HepG2 (cell line): ENCODE measurements at regions not wholly inside any gene's neighbourhood (a gene's known extent, or its start where the extent isn't known, plus 50 kb on each side); places are given as distances from the start of the nearest gene placed in this dataset.

Source experiments
- ATAC-seq: fragments of 200-7000 bp; cut with Tn5 transposase; 3 replicates; pipeline ENCODE4 v1.9.1; 2020; ENCODE audit warnings: mild to moderate bottlenecking, moderate library complexity
- BruUV-seq: library from RNA; stranded (reverse); fragments of 400-500 nt; replicated peaks from 2 replicates; lab custom pipeline; 2021; lab: Mats Ljungman, UMichigan
- CTCF ChIA-PET: fragments of 300-600 bp; formaldehyde crosslinking; extraction: SDS; loops from one replicate; lab custom pipeline; 2021; ENCODE audit warnings: low total read pairs, inconsistent platforms, low intra/inter-chr PET ratio; lab: Yijun Ruan, JAX
- POLR2A ChIA-PET: fragments of 350-600 bp; sonication (Branson Sonifier 250); formaldehyde crosslinking; loops from one replicate; lab custom pipeline; 2020; ENCODE audit warnings: antibody characterized with exemption, inconsistent platforms; lab: Yijun Ruan, JAX
- DNase-seq: peaks from one replicate; pipeline ENCODE4 v3.0.0-alpha.2; 2015; ENCODE audit warnings: low spot score
- FAIRE-seq: peaks from 3 replicates; lab custom pipeline; 2011; peaks lifted over from hg19 to GRCh38; lab: Jason Lieb, UNC
- H2AFZ ChIP-seq: one replicate; pipeline ENCODE4 v1.6.1; 2011; ENCODE audit warnings: low read length, inconsistent platforms
- H3K27ac ChIP-seq: fragments of 300-600 bp; 3 replicates; pipeline ENCODE4 v1.8.0; 2011; ENCODE audit warnings: mixed run types, mild to moderate bottlenecking, mixed read lengths, low read length, inconsistent platforms; ENCODE audit not compliant: insufficient read depth; ENCODE audit errors: extremely low read length
- H3K27me3 ChIP-seq, 2 experiments: fragments of 200-600 bp in 1 of 2; 2 replicates in 1 of 2; 3 replicates in 1 of 2; pipeline versions ENCODE4 v1.6.0 to v1.8.0; 2011; ENCODE audit warnings: low read length in 2 of 2, mild to moderate bottlenecking in 2 of 2, moderate library complexity in 2 of 2, inconsistent platforms in 1 of 2; ENCODE audit not compliant: insufficient read depth in 2 of 2, control insufficient read depth in 1 of 2
- H3K36me3 ChIP-seq, 2 experiments: fragments of 200-600 bp in 1 of 2; replicated peaks in 1 of 2; 2 replicates in 1 of 2; 3 replicates in 1 of 2; pipeline versions ENCODE4 v1.5.1 to v1.8.0; 2011; ENCODE audit warnings: low read length in 2 of 2, inconsistent platforms in 1 of 2; ENCODE audit not compliant: insufficient read depth in 2 of 2, control insufficient read depth in 1 of 2
- H3K4me1 ChIP-seq: 2 replicates; pipeline ENCODE4 v1.5.1; 2012; ENCODE audit warnings: low read length, inconsistent platforms; ENCODE audit not compliant: insufficient read depth
- H3K4me2 ChIP-seq: 2 replicates; pipeline ENCODE4 v1.6.0; 2011; ENCODE audit warnings: low read depth, low read length, inconsistent platforms
- H3K4me3 ChIP-seq, 3 experiments: fragments of 200-600 bp in 1 of 3; sonication (generic), shearing (Covaris generic) in 1 of 3; replicated peaks in 1 of 3; 2 replicates each; pipeline ENCODE4 v1.5.1; 2011 to 2016; ENCODE audit warnings: low read length in 3 of 3, inconsistent platforms in 2 of 3, low read depth in 2 of 3, mild to moderate bottlenecking in 2 of 3, control low read depth in 1 of 3, mixed read lengths in 1 of 3; ENCODE audit not compliant: insufficient read depth in 1 of 3
- H3K79me2 ChIP-seq: one replicate; pipeline ENCODE4 v1.6.1; 2011; ENCODE audit warnings: low read length, inconsistent platforms; ENCODE audit not compliant: insufficient read depth
- H3K9ac ChIP-seq: 2 replicates; pipeline ENCODE4 v1.6.0; 2011; ENCODE audit warnings: mild to moderate bottlenecking, low read depth, low read length, inconsistent platforms; ENCODE audit not compliant: insufficient read depth
- H3K9me3 ChIP-seq: 2 replicates; pipeline ENCODE4 v1.5.1; 2012; ENCODE audit warnings: mild to moderate bottlenecking, low read length
- H4K20me1 ChIP-seq: 2 replicates; pipeline ENCODE4 v1.6.0; 2011; ENCODE audit warnings: inconsistent platforms, mild to moderate bottlenecking, low read length, moderate library complexity; ENCODE audit not compliant: insufficient read depth
- ATF7-NPFF ChIP-seq: sonication (generic); formaldehyde crosslinking; IDR thresholded peaks from 2 replicates; pipeline ENCODE4 v1.8.1; 2023; ENCODE audit warnings: mild to moderate bottlenecking, low read depth, missing genetic modification reagents, moderate library complexity
- GATAD2A ChIP-seq: IDR thresholded peaks from 2 replicates; pipeline ENCODE4 v1.6.1; 2016
- IKZF1 ChIP-seq: fragments of 450-650 bp; IDR thresholded peaks from 2 replicates; pipeline ENCODE4 v1.7.1; 2016
- MAZ ChIP-seq, 2 experiments: sonication (generic) in 1 of 2; formaldehyde crosslinking in 1 of 2; IDR thresholded peaks; 2 replicates each; pipeline versions ENCODE4 v1.5.0 to v1.6.1; 2012 to 2020; ENCODE audit warnings: low read depth in 2 of 2, mild to moderate bottlenecking in 2 of 2, borderline replicate concordance in 1 of 2, improper control_type of control experiment in 1 of 2, low read length in 1 of 2, missing genetic modification reagents in 1 of 2, moderate library complexity in 1 of 2
- NFE2L1 ChIP-seq: sonication (generic); formaldehyde crosslinking; IDR thresholded peaks from 2 replicates; pipeline ENCODE4 v1.4.0; 2020; ENCODE audit warnings: missing genetic modification reagents, mild to moderate bottlenecking, borderline replicate concordance
- PLSCR1 ChIP-seq: sonication (generic); formaldehyde crosslinking; IDR thresholded peaks from 2 replicates; pipeline ENCODE4 v1.5.0; 2020; ENCODE audit warnings: missing genetic modification reagents, mild to moderate bottlenecking, borderline replicate concordance
- PRMT3 ChIP-seq: sonication (generic); formaldehyde crosslinking; IDR thresholded peaks from 2 replicates; pipeline ENCODE4 v1.8.1; 2022; ENCODE audit warnings: low read depth, mild to moderate bottlenecking, moderate library complexity, missing genetic modification reagents, borderline replicate concordance
- SNAPC2 ChIP-seq: sonication (generic); formaldehyde crosslinking; IDR thresholded peaks from 2 replicates; pipeline ENCODE4 v1.8.1; 2022; ENCODE audit warnings: mild to moderate bottlenecking, missing genetic modification reagents
- SP4 ChIP-seq: sonication (generic); formaldehyde crosslinking; IDR thresholded peaks from 2 replicates; pipeline ENCODE4 v1.8.1; 2023; ENCODE audit warnings: mild to moderate bottlenecking, missing genetic modification reagents
- TBP ChIP-seq: sonication (generic); formaldehyde crosslinking; IDR thresholded peaks from 2 replicates; pipeline ENCODE4 v1.5.0; 2020; ENCODE audit warnings: missing genetic modification reagents
- TFE3 ChIP-seq: IDR thresholded peaks from 2 replicates; pipeline ENCODE4 v1.6.1; 2016
- U2AF1 ChIP-seq: fragments of 200-400 bp; formaldehyde crosslinking; optimal IDR thresholded peaks from 2 replicates; pipeline ENCODE3; 2017; ENCODE audit warnings: mild to moderate bottlenecking, low read depth, low read length
- ZBTB46 ChIP-seq: sonication (generic); formaldehyde crosslinking; IDR thresholded peaks from 2 replicates; pipeline ENCODE4 v1.4.0; 2020; ENCODE audit warnings: mild to moderate bottlenecking, missing genetic modification reagents, borderline replicate concordance
- ZBTB7B ChIP-seq: sonication (generic); formaldehyde crosslinking; IDR thresholded peaks from 2 replicates; pipeline ENCODE4 v1.4.0; 2020; ENCODE audit warnings: missing genetic modification reagents
- ZC3H13 ChIP-seq: sonication (generic); formaldehyde crosslinking; IDR thresholded peaks from 2 replicates; pipeline ENCODE4 v1.8.1; 2023; ENCODE audit warnings: mild to moderate bottlenecking, missing genetic modification reagents, moderate library complexity
- ZFY ChIP-seq: sonication (generic); formaldehyde crosslinking; IDR thresholded peaks from 2 replicates; pipeline ENCODE4 v1.4.0; 2020; ENCODE audit warnings: missing genetic modification reagents
- ZKSCAN5 ChIP-seq: sonication (generic); formaldehyde crosslinking; IDR thresholded peaks from 2 replicates; pipeline ENCODE4 v1.5.1; 2020; ENCODE audit warnings: mild to moderate bottlenecking, missing genetic modification reagents
- ZNF17 ChIP-seq: sonication (generic); formaldehyde crosslinking; IDR thresholded peaks from 2 replicates; pipeline ENCODE4 v1.5.0; 2020; ENCODE audit warnings: mild to moderate bottlenecking, missing genetic modification reagents
- ZNF180 ChIP-seq: sonication (generic); formaldehyde crosslinking; IDR thresholded peaks from 2 replicates; pipeline ENCODE4 v1.4.0; 2020; ENCODE audit warnings: low read depth, missing genetic modification reagents, borderline replicate concordance
- ZNF224 ChIP-seq: sonication (generic); formaldehyde crosslinking; IDR thresholded peaks from 2 replicates; pipeline ENCODE4 v1.5.0; 2020; ENCODE audit warnings: mild to moderate bottlenecking, missing genetic modification reagents
- ZNF589 ChIP-seq: sonication (generic); formaldehyde crosslinking; conservative IDR thresholded peaks from 2 replicates; pipeline ENCODE4 v1.8.0; 2022; ENCODE audit warnings: mild to moderate bottlenecking, moderate library complexity, missing genetic modification reagents
- ZNF747 ChIP-seq: sonication (generic); formaldehyde crosslinking; IDR thresholded peaks from 2 replicates; pipeline ENCODE4 v1.8.1; 2023; ENCODE audit warnings: missing genetic modification reagents, mild to moderate bottlenecking, borderline replicate concordance
- ZNF772 ChIP-seq: sonication (generic); formaldehyde crosslinking; IDR thresholded peaks from 2 replicates; pipeline ENCODE4 v1.5.0; 2020; ENCODE audit warnings: mild to moderate bottlenecking, missing genetic modification reagents
- WGBS: methylation state at CpG from one replicate; pipeline ENCODE4 v1.1.6; 2017; ENCODE audit warnings: low lambda C conversion rate; 5-methylcytosine and 5-hydroxymethylcytosine counted together
- in situ Hi-C: cut with HindIII; loops from 2 replicates; pipeline ENCODE4 v1.10.0; 2017; ENCODE audit warnings: low pct_unique_long_range_greater_than_20kb; ENCODE audit not compliant: extremely low pct_ligation_motif_present
- intact Hi-C: fragments of 100-400 bp; cut with micrococcal nuclease; formaldehyde crosslinking; loops from one replicate; pipeline ENCODE4 v1.10.0; 2022; ENCODE audit not compliant: unreplicated experiment

GRCh38 chr4:35216636-35217035 is 1027.7 kb downstream of the ARAP2 start (continued):
- TF ChIP-seq PLSCR1 (CRISPR knock-in tag) (no peak), ZNF772 (CRISPR knock-in tag) (no peak), ZBTB7B (CRISPR knock-in tag) (no peak)

- Histone ChIP-seq H3K36me3 (no peaks in the 10 kb centered on the region), H3K4me3 (no peak overlapping the region), H3K4me1 (no peaks in the 10 kb centered on the region), H3K4me2 (no peak overlapping the region), H3K27ac (no peak overlapping the region), H2AFZ (no peak overlapping the region), H3K9me3 (no peaks in the 10 kb centered on the region), H3K79me2 (no peaks in the 10 kb centered on the region), H3K9ac (no peak overlapping the region), H3K27me3 (no peaks in the 10 kb centered on the region), H4K20me1 (no peaks in the 10 kb centered on the region)
- TF ChIP-seq ZNF17 (CRISPR knock-in tag) (no peak), SP4 (CRISPR knock-in tag) (no peak), ZNF589 (CRISPR knock-in tag) (no peak), ATF7-NPFF (CRISPR knock-in tag) (no peak), NFE2L1 (CRISPR knock-in tag) (no peak), IKZF1 (no peak), ZFY (CRISPR knock-in tag) (no peak), SNAPC2 (CRISPR knock-in tag) (no peak), ZC3H13 (no peak), U2AF1 (no peak), ZBTB46 (CRISPR knock-in tag) (no peak), TFE3 (CRISPR knock-in tag) (no peak), GATAD2A (CRISPR knock-in tag) (no peak), ZNF224 (CRISPR knock-in tag) (no peak), ZKSCAN5 (CRISPR knock-in tag) (no peak), MAZ (IDR thresholded peaks at IDR 0.05; ENCODE audit: borderline replicate concordance, low read depth, low read length) (no peak), MAZ (CRISPR knock-in tag; IDR thresholded peaks at IDR 0.05; ENCODE audit: low read depth) (no peak), PRMT3 (CRISPR knock-in tag) (no peak), ZNF747 (CRISPR knock-in tag) (no peak), TBP (no peak), ZNF180 (CRISPR knock-in tag) (no peak)
- no peak for ATAC-seq
- no peak for FAIRE-seq
- ChIA-PET POLR2A (no interaction called here), CTCF (no interaction called here)
- in situ Hi-C loops (no loop called here), intact Hi-C loops (no loop called here)
- BruUV-seq, result no TSS peak
- 0% methylated on average over 1 of the region's 1 CpG for WGBS
- no peak for DNase-seq
These were observed 1027.0 kb downstream of the ARAP2 start for GRCh38 chr4:35217331-35217730.
